ENCODE measurements at regions not wholly inside any gene's neighbourhood (a gene's known extent, or its start where the extent isn't known, plus 50 kb on each side); places are given as distances from the start of the nearest gene placed in this dataset.

DNA sequence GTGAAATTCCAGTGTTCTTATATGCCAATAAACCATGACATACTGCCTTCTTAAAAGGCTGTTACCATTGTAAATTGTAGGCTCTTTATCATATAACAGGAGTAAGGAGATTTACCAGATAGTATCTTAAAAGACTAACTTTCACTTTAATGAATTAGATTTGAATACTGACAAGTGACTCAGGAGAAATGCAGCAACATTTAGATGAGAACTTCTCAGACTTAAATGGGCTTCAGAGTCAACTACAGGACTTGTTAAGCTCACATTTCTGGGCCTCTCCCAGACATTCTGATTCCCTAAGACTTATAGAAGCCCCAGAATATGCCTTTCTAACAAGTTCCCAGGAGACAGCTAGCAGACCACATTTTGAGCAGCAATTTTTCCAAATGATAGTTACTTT lies 466.3 kb downstream of the ARL4A start:
- Mint-ChIP-seq H3K4me1 (ENCODE audit: low read depth) (peaks cover 4% of the 10 kb centered on the region), H3K27ac (no peak overlapping the region), H3K9me3 (no peaks in the 10 kb centered on the region), H3K4me3 (no peak overlapping the region), H3K36me3 (ENCODE audit: low read depth) (no peaks in the 10 kb centered on the region), H3K27me3 (no peaks in the 10 kb centered on the region)
- intact Hi-C loops (cut with micrococcal nuclease), result no loop called here

DNA sequence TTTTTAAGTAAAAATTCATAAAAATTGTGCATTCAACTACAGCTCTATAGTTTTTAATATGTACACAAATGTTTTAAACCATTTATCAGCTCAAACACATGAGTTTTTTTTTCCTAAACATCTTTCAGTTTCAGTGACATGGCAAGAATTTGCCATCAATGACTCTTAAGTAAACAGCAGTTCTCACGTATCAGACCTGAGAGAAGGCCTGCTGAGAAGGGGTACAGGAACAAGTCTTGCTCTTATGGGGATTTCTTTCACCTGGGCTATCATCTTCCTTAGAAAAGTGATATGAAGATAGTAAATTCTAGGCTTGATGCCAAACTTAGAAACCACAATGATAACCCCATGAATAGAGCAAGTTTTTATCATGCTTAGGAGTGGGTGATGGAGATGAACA lies 467.8 kb downstream of the ARL4A start:
- no peaks in the 10 kb centered on the region for H3K27me3 Mint-ChIP-seq
- H3K36me3 Mint-ChIP-seq (ENCODE audit: low read depth), result no peaks in the 10 kb centered on the region
- intact Hi-C loops (cut with micrococcal nuclease), result no loop called here
- no peaks in the 10 kb centered on the region for H3K9me3 Mint-ChIP-seq
- H3K4me1 Mint-ChIP-seq (ENCODE audit: low read depth), result peaks cover 4% of the 10 kb centered on the region
- no peak overlapping the region for H3K27ac Mint-ChIP-seq
- no peak overlapping the region for H3K4me3 Mint-ChIP-seq

DNA sequence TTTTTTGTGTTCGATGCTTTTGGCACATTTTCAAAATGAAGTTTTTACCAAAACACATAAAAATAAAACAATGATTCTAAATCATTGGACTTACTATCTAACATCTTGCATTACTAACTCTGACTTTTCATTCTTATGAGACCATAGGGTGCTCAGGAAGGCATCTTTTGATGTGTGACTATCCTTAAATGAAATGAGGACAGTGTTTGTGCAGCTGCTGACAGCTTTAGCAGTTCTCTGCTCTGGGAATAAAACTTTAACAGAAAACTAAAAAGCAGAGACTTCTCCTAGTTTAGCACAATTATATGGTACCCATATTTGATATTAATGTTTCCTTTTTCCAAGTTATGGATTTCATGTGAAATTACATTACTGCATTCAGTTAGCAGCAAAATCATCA lies 471.6 kb downstream of the ARL4A start:
- intact Hi-C loops (cut with micrococcal nuclease), result no loop called here
- Mint-ChIP-seq H3K27me3 (no peaks in the 10 kb centered on the region), H3K27ac (no peak overlapping the region)

DNA sequence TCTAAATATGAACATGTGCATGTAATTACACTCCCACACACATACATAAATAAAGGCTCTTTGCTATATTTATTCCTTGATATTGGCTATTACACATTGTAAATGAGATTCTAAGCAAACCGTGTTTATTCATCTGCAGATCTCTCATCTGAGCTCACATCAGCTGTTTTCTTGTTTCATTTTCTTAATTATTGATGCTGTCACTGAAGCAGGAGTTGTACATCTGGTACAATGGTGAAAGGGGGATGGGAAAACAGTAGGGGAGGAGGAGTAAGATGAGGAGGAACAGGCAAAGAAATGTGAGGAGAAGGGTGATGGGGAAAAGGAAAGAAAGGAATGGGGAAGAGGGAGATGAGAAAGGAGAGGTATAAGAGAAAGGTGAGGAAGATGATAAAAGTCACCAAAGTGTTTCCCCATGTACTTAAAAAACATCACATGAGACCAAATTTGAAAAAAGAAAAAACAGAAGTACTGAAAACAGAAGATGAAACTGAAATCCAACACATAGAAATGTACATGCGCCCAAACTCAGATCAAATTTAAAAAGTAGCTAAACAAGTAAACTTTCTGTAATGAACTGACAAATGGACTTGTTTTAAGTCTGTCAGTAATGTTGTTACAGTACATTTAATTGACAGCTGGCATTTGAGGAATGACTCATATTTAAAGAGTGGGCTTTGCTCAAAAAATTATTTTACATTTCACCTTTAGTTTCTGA lies 472.2 kb downstream of the ARL4A start:
- no peaks in the 10 kb centered on the region for H3K36me3 Mint-ChIP-seq (ENCODE audit: low read depth)
- intact Hi-C loops (cut with micrococcal nuclease), result no loop called here
- H3K9me3 Mint-ChIP-seq, result no peaks in the 10 kb centered on the region
- no peaks in the 10 kb centered on the region for H3K27me3 Mint-ChIP-seq
- no peak overlapping the region for H3K27ac Mint-ChIP-seq
- H3K4me1 Mint-ChIP-seq (ENCODE audit: low read depth), result peaks cover 1% of the 10 kb centered on the region
- no peak overlapping the region for H3K4me3 Mint-ChIP-seq

More for the DNA sequence above, 471.6 kb downstream of the ARL4A start:
- H3K4me1 Mint-ChIP-seq (ENCODE audit: low read depth), result peaks cover 4% of the 10 kb centered on the region
- H3K4me3 Mint-ChIP-seq, result no peak overlapping the region
- H3K36me3 Mint-ChIP-seq (ENCODE audit: low read depth), result no peaks in the 10 kb centered on the region
- H3K9me3 Mint-ChIP-seq, result no peaks in the 10 kb centered on the region

DNA sequence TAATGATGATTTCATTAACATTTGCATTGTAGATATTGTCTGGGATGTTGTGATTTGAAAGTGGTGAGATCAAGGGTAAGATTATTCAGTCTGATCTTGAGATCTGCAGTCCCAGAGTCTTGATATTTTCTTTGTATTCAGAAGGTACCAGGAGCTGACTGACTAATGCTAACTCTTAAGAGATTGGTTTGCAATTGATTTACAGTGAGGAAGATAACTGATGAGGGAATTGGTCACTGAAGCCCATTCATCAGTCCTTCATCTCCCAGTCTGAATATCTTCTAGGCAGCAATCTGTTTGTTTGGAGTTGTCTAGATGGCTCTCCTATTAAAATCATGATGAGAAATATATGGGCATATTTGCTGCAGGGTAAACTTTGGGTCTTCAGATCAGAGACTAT lies 473.7 kb downstream of the ARL4A start:
- Mint-ChIP-seq H3K4me1 (ENCODE audit: low read depth) (no peaks in the 10 kb centered on the region), H3K4me3 (no peak overlapping the region), H3K27ac (no peak overlapping the region), H3K27me3 (no peaks in the 10 kb centered on the region), H3K9me3 (no peaks in the 10 kb centered on the region), H3K36me3 (ENCODE audit: low read depth) (no peaks in the 10 kb centered on the region)
- intact Hi-C loops (cut with micrococcal nuclease), result no loop called here

DNA sequence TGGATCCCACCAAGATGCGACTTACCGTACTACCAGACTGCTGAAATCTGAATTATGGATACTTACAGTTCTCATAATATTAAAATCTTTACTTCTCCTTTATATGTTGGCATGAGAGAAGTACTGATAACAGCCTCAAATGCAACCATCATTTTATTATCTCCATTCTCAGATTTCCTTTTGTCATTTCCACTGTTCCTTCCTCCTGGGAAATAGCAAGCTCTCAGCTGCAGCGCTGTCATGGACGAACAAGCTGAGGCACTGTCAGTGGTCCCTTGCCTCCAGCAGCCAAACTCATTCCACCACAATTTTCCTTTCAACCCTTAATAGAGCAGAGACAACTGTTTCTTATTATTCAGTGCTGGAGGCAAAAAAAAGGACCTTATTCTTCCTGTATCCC lies 478.4 kb downstream of the ARL4A start:
- Mint-ChIP-seq H3K4me3 (no peak overlapping the region), H3K9me3 (no peaks in the 10 kb centered on the region), H3K4me1 (ENCODE audit: low read depth) (no peaks in the 10 kb centered on the region), H3K36me3 (ENCODE audit: low read depth) (no peaks in the 10 kb centered on the region), H3K27ac (no peak overlapping the region), H3K27me3 (no peaks in the 10 kb centered on the region)
- intact Hi-C loops (cut with micrococcal nuclease), result no loop called here

DNA sequence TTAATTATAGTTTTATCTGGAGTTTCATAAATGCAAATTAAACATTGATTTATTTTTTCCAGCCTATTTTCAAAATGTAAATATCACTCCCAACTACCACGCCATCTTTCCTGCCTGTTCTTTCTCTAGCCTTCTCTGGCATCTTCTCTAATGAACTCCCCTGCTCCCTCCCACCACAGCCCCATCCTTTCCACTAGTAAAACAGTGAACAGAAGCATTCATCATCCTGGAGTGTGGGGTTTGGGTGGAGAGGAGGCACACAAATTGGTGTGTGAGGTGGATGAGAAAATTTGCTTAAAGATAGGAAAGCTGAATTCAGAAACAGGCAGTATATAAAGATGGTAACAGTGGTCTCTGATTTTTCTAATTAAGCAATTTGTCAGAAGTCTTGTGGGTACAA lies 479.4 kb downstream of the ARL4A start:
- H3K4me1 Mint-ChIP-seq (ENCODE audit: low read depth), result no peaks in the 10 kb centered on the region
- no peaks in the 10 kb centered on the region for H3K36me3 Mint-ChIP-seq (ENCODE audit: low read depth)
- H3K27me3 Mint-ChIP-seq, result no peaks in the 10 kb centered on the region
- no peaks in the 10 kb centered on the region for H3K9me3 Mint-ChIP-seq
- H3K4me3 Mint-ChIP-seq, result no peak overlapping the region
- intact Hi-C loops (cut with micrococcal nuclease), result no loop called here
- no peak overlapping the region for H3K27ac Mint-ChIP-seq

DNA sequence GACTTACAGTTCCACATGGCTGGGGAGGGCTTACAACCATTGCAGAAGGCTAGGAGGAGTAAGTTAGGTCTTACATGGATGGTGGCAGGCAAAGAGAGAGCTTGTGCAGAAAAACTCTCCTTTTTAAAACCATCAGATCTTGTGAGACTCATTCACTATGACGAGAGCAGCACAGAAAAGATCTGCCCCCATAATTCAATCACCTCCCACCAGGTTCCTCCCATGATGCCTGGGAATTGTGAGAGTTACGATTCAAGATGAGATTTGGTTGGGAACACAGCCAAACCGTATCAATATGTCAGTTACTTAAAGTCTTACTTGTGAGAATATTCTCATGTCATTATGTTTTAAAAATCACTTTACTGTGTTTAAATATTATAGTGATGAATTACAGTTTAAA lies 481.9 kb downstream of the ARL4A start:
- no peak overlapping the region for H3K4me3 Mint-ChIP-seq
- no peaks in the 10 kb centered on the region for H3K4me1 Mint-ChIP-seq (ENCODE audit: low read depth)
- H3K36me3 Mint-ChIP-seq (ENCODE audit: low read depth), result no peaks in the 10 kb centered on the region
- H3K9me3 Mint-ChIP-seq, result no peaks in the 10 kb centered on the region
- no peaks in the 10 kb centered on the region for H3K27me3 Mint-ChIP-seq
- H3K27ac Mint-ChIP-seq, result no peak overlapping the region
- intact Hi-C loops (cut with micrococcal nuclease), result no loop called here

DNA sequence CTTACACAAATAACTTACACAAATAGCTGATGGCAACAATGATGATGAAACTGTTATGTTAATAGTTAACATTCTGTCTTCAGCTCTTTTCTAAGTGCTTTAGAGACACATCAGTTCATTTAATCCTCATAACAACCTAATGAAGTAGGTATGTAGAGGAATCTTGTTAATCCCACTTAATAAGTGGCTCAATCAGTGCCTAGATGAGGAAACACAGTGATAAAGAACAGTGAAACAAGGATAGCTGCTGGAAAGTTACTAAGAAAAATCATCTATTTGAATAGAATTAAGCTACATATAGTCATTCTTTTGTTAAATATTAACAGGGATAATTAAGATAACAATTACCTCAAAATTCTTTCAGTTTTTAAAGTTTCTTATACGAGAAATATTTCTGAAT lies 487.6 kb downstream of the ARL4A start:
- intact Hi-C loops (cut with micrococcal nuclease), result no loop called here
- no peaks in the 10 kb centered on the region for H3K36me3 Mint-ChIP-seq (ENCODE audit: low read depth)
- no peak overlapping the region for H3K27ac Mint-ChIP-seq
- H3K4me3 Mint-ChIP-seq, result no peak overlapping the region
- H3K27me3 Mint-ChIP-seq, result no peaks in the 10 kb centered on the region
- no peaks in the 10 kb centered on the region for H3K9me3 Mint-ChIP-seq
- no peaks in the 10 kb centered on the region for H3K4me1 Mint-ChIP-seq (ENCODE audit: low read depth)

DNA sequence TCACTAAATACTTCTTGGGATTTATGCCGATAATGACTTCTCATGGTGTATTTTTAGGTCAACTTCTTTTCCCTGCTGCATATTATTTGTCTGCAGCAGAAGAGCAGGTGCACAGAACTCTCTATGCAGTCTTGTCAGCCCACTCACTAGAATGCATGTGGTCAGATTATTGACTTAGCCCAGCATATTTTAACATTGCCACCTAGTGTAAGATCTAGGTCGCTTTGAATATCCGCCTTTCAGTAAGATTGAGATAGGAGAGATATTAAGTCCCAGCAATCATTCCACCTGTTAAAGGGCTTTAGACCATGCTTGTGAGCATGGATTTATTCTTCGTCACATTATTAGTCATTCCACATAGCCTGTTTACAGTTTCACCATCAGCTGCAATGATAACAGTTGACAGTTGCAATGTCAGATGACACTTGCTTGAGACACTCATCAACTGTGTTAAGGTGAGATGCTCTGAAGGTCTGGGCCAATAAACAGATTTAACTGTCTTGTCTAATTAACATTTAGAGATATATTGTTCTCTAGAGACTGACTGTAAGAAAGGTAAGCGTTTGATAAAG lies 491.7 kb downstream of the ARL4A start:
- Mint-ChIP-seq H3K27ac (no peak overlapping the region), H3K4me3 (no peak overlapping the region), H3K4me1 (ENCODE audit: low read depth) (no peaks in the 10 kb centered on the region), H3K36me3 (ENCODE audit: low read depth) (no peaks in the 10 kb centered on the region), H3K9me3 (no peaks in the 10 kb centered on the region), H3K27me3 (no peaks in the 10 kb centered on the region)
- intact Hi-C loops (cut with micrococcal nuclease), result no loop called here

DNA sequence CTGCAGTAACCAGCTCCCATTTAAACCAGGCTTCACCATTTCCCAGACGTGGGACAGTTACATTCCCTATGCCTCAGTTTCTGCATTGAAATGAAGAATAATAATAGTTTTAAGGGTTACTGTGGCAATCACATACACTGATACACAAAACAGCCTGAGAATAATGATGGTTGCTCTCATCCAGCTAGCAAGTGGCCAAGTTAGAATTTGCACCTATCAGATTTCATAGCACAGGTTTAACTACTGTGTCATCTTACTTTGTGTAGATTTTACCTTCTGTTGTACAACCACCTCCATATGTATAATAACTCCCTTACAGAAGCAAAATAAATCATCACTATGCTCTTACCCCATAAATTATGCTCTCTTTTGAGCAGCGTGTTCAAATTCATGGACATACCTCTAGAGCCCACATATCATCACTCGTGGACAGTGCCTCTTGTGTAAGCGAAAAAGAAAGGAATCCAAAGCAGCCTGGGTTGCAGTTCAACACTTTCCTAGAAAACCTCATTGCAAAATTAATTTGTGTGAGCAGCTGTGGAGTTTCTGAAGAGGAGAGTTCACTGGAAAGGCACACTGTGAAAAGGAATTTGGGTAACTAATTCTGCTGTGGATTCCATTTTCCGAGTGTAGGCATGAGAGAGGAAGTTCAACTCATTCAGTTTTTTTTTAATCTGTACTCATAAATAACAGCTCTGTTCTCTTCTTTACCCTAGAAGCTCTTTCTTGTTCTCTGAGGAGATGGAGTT lies 492.5 kb downstream of the ARL4A start:
- no peaks in the 10 kb centered on the region for H3K27me3 Mint-ChIP-seq
- H3K4me1 Mint-ChIP-seq (ENCODE audit: low read depth), result no peaks in the 10 kb centered on the region
- H3K27ac Mint-ChIP-seq, result no peak overlapping the region
- H3K4me3 Mint-ChIP-seq, result no peak overlapping the region
- H3K9me3 Mint-ChIP-seq, result no peaks in the 10 kb centered on the region
- H3K36me3 Mint-ChIP-seq (ENCODE audit: low read depth), result no peaks in the 10 kb centered on the region
- intact Hi-C loops (cut with micrococcal nuclease), result no loop called here

DNA sequence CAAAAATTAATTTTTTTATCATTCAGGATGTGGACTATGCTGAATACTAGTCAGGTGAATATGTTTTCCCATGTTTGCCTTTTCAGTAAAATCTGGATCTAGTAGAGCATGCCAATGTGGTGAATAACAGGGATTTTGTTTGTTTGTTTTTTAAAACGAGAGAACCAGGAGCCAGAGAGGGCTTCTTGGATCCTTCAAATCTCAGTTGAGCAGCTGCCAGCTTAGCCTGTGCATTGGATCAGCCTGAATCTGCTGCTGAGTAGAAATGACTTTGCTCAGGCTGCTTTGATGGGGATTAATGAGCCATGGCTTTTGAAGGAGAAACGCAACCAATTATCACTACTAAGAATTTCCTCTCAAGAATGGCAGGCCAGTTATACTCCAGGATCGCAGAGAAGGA lies 493.8 kb downstream of the ARL4A start:
- H3K27me3 Mint-ChIP-seq, result no peaks in the 10 kb centered on the region
- H3K4me1 Mint-ChIP-seq (ENCODE audit: low read depth), result no peaks in the 10 kb centered on the region
- H3K4me3 Mint-ChIP-seq, result no peak overlapping the region
- no peaks in the 10 kb centered on the region for H3K36me3 Mint-ChIP-seq (ENCODE audit: low read depth)
- no peak overlapping the region for H3K27ac Mint-ChIP-seq
- intact Hi-C loops (cut with micrococcal nuclease), result no loop called here
- no peaks in the 10 kb centered on the region for H3K9me3 Mint-ChIP-seq

DNA sequence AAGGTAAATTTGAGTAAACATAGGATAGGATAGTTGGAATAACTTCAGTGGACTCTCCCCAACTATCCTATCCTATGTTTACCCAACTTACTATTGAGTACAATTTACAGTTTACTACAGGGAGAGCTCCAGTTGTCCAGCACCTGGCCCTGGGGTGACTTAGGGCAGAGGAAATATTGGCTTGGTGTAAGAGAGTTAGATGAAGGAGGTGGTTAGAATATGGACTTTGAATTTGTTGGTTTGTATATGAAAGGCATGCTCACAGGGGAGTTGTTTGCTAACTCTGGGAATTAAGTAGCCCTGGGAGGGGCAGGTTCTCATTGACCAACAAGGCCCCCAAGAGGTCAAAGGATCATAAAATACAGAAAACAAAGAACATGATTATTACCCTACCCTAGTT lies 497.7 kb downstream of the ARL4A start:
- no peaks in the 10 kb centered on the region for H3K27me3 Mint-ChIP-seq
- H3K4me3 Mint-ChIP-seq, result no peak overlapping the region
- H3K27ac Mint-ChIP-seq, result no peak overlapping the region
- intact Hi-C loops (cut with micrococcal nuclease), result no loop called here
- no peaks in the 10 kb centered on the region for H3K4me1 Mint-ChIP-seq (ENCODE audit: low read depth)
- H3K36me3 Mint-ChIP-seq (ENCODE audit: low read depth), result no peaks in the 10 kb centered on the region
- no peaks in the 10 kb centered on the region for H3K9me3 Mint-ChIP-seq

DNA sequence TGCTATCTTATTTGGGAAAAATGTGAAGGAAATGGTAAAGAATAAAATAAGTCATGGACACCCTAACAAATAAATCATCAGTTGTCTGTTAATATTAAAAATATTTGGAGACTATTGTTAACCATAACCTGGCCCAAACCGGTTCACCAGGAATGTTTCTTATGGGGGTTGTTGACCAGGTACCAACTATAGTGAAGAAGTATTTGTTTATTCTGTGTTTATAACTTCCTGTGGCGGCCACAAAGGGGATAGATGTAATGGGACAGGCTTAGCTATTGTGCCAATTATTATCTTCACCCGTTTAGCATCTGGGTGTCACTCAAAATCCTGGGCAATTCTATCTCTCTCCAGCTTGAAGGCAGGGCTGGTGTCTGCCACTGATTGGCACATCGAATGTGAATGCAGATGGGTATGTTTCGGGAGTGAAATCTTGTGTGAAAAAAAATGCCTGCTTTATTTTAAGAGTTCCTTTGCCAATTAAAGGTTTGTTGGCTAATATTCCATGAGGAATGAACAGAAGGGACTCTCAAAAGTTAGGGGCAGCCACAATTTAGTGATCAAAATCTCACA lies 500.9 kb downstream of the ARL4A start:
- H3K9me3 Mint-ChIP-seq, result no peaks in the 10 kb centered on the region
- no peak overlapping the region for H3K27ac Mint-ChIP-seq
- intact Hi-C loops (cut with micrococcal nuclease), result no loop called here

More for the DNA sequence above, 500.9 kb downstream of the ARL4A start:
- H3K36me3 Mint-ChIP-seq (ENCODE audit: low read depth), result no peaks in the 10 kb centered on the region
- no peak overlapping the region for H3K4me3 Mint-ChIP-seq
- H3K27me3 Mint-ChIP-seq, result no peaks in the 10 kb centered on the region
- no peaks in the 10 kb centered on the region for H3K4me1 Mint-ChIP-seq (ENCODE audit: low read depth)

All from dendritic cell treated with granulocyte-macrophage colony-stimulating factor and Interleukin-4, amounts not matched to agents 40 ng/mL and 50 ng/mL, for 4 days (primary cell).